GM18873 (cell line): ENCODE measurements at regions not wholly inside any gene's neighbourhood (a gene's known extent, or its start where the extent isn't known, plus 50 kb on each side); places are given as distances from the start of the nearest gene placed in this dataset.

ENCODE experiments used
- ATAC-seq: cut with Tn5 transposase; IDR thresholded peaks from one replicate; pipeline ENCODE4 v1.9.1; 2021; ENCODE audit warnings: mild to moderate bottlenecking, moderate library complexity, moderate number of reproducible peaks; ENCODE audit not compliant: unreplicated experiment, low FRiP score

DNA sequence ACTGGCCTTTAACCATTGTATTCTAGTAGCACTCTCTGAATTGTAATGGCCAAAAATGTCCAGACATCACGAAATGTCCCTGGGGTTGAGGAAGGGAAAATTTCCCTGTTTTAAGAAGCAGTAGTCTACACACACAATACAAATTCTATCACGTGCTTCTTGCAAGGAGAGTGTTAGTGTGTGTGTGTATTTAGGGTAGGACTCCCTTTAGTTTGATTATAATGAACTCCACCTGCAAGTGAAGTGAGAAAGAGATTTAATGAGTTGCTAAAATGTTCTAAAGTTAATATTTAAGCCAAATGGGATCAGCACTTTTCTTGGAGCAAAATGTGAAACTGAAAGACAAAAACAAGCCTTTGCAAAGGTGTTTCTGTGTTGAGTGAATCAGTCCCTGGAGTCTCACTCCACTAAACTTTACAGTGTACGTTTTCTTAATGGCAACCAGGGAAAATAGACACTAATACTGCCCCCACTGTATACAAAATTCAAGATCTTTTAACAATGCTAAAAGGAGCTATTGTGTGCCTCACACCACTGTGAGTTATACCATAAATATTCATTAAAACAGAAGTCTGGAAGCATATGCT lies 590.3 kb upstream of the TENM4 start:
- ATAC-seq: no peak

DNA sequence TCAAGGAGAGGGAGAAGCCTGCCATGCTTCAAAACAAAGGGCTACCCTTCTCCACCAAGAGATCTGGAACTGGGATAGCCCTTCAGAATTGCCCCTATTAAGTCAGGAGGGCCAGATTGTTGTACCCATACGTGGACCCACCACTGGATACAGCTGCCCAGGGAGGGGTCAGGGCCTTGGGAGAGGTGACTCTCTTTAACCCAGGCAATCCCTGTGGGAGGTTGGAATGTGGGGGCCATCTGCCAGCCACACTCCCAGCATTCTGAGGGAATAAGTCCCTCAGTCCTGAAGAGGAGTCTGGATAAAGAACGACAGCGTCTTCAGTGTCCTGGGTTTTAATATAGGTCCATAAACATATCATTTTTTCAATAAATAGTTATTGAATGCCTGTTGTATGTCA lies 588.2 kb upstream of the TENM4 start:
- no peak for ATAC-seq

- no peak for ATAC-seq
Measured at GRCh38 chr11:80024119-80024518, 583.3 kb upstream of the TENM4 start.

- ATAC-seq: no peak
Measured at GRCh38 chr11:80023386-80023785, 582.6 kb upstream of the TENM4 start.

- ATAC-seq: no peak
Measured at GRCh38 chr11:80010536-80010935, 569.7 kb upstream of the TENM4 start.

- ATAC-seq: no peak
Measured at GRCh38 chr11:80009081-80009480, 568.3 kb upstream of the TENM4 start.

DNA sequence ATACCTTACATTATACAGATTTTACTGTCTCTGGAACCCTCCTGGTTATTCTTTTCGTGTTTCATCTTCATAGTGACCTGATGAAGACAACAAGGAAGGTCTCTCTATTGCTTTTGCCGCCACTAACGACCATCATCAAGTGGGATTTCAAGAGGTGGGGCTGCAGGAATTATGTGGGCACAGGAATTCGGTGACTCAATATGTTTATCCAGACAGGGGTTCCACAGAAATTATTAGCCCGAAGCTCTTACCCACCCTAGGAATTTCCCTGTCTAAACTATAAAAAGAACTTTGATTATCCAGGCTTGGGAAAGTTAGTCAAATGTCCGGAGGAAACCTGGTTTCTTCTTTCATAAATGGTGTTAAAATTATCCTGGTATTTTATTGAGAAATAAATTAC lies 566.8 kb upstream of the TENM4 start:
- no peak for ATAC-seq

DNA sequence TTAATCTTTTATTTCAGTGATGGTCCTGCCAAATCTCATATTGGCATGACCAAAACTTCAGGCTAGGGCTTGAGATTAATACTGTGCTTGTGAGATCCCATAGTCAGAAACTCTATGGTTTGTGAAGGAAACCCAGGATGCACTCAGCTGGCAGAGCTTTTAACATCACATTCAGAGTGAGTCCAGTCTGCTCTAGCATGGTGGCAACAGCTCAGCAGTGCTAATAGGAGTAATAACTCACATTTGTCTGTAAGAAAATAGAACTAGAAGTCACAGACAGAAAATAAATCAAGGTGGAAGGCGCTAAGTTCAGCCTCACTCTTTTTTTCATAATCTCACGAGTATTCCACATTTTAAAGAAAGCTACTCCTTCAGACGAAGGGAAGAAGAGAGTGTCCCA lies 549.3 kb upstream of the TENM4 start:
- ATAC-seq: no peak

DNA sequence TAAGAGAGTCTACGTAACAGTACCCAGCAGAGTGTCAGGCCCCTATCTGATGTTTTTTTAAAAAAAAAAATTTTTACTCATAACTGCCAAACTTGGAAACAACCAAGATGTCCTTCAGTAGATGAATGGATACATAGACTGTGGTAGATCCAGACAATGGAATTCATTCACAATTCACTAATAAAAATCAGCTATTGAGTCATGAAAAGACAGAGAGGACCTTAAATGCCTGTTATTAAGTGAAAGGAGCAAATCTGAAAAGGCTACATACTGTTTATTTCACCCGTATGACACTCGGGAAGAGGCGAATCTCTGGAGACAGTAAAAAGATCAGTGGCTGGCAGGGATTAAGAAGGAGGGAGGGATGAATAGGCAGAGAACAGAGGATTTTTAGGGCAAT lies 541.4 kb upstream of the TENM4 start:
- no peak for ATAC-seq

DNA sequence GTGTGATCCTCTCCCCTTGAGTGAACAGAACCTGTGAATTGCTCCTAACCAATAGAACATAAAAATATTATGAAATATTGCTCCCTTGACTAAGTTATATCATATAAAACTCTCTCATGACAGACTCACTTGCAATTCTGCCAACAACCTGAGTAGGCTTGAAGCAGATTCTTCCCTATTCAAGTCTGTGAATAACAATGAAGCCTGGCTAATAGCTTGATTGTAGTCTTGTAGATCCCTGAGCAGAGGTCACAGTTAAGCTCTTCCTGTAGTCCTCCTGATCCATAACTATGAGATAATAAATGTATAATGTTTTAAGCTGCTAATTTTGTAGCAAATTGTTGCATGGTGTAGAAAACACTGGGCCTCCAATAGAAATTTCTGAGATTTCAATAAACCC lies 540.1 kb upstream of the TENM4 start:
- no peak for ATAC-seq

GRCh38 chr11:79973721-79974617 lies 533.1 kb upstream of the TENM4 start:
- no peak for ATAC-seq

DNA sequence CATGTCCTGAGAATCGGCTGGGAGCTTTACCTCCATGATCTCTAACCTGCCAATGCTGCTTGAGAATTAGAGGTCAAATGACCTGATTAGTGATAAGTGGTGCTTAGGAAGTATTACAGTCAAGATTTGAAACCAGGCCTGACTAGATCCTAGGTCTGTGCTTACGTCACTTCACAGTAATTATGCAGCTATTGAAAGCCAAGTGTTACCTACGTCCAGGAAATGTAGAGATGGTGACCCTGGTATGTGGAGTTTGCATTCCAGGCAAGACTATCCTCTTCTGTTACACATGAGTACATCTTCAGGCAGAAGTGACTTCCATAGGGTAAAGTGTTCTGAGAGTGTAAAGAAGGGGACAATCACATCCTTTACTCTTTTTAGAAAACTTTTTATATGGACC lies 530.4 kb upstream of the TENM4 start:
- ATAC-seq: no peak

GRCh38 chr11:79966592-79966991 lies 525.8 kb upstream of the TENM4 start:
- no peak for ATAC-seq

- no peak for ATAC-seq
Measured at GRCh38 chr11:79963856-79964645, 523.2 kb upstream of the TENM4 start.

DNA sequence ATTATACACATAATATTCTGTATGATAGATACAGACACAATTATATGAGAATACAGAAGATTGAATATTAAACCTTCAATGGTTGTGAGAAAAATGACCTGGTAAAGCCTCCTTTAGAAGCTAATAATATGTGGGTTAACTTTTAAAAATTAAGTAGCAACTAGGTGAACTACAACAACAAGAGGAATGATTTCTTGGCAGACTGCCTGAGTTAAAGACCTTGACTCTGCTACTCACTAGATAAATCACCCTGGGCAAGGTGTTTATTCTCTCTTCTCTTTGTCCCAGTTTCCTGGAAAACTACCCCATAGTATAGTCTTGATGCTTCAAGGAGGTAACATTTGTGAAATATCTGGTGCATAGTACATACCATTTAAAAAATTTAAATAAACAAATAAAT lies 519.6 kb upstream of the TENM4 start:
- ATAC-seq: no peak

- no peak for ATAC-seq
Measured at GRCh38 chr11:79959318-79959717, 518.5 kb upstream of the TENM4 start.

DNA sequence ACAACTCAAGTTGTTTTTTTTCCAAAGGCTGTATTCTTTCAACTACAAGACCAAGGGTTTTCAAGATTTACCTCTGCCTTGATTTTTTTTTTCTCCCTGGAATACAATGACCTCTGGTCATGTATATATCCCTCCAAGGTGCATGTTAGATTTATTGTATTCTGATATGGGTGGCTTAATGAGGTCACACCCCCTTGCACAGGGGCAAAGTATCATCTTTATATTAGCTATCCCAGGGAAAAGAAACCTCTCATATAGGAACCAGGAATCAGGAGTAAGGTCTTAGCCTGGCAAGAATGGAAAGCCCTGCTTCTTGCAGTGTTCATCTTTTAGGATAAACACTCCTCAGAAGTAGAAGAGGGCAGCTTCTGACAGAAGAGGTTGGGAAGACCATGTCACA lies 516.9 kb upstream of the TENM4 start:
- ATAC-seq: no peak

DNA sequence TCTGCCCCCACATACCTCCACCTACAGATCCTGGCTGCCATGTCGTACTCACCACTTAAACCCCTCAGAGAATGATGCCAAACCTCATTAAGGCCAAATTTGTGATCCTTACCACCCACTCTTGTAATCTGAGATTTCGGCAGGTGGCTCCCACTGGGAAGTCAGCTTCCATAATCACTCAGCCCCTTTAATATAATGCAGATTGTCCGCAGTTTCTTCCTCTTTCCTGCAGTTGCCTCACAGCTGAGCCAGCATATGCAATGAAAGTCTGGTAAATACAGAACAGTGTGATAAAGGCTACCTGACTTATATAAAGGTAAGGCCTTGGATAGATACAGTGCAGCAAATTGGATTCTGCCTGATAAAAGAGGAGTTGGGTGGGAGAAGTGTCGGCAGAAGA lies 515.2 kb upstream of the TENM4 start:
- no peak for ATAC-seq

DNA sequence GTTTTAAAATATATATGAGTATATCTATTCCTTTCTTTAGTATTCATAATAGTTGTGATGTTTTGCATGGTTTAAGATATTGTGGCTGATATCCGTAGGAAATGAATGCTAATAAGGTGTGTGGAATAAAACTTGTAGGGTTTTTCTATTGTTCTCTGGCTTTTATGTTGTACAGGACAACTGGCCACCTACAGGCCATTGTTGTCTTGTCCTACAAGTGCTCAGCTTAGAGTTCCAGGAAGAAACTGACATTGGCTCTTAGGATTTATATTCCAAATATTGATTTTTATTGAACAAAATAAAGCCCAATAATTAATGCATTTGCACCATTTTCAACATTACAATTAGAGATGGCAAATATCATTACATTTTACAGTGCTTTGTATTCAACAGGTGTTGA lies 512.8 kb upstream of the TENM4 start:
- no peak for ATAC-seq

GRCh38 chr11:79950741-79951140 lies 509.9 kb upstream of the TENM4 start:
- no peak for ATAC-seq

GRCh38 chr11:79950172-79950571 lies 509.3 kb upstream of the TENM4 start:
- no peak for ATAC-seq
